HepG2 (cell line): ENCODE measurements at regions not wholly inside any gene's neighbourhood (a gene's known extent, or its start where the extent isn't known, plus 50 kb on each side); places are given as distances from the start of the nearest gene placed in this dataset.

Experiments
- ATF2 ChIP-seq: sonication (generic); formaldehyde crosslinking; IDR thresholded peaks from 2 replicates; pipeline ENCODE4 v1.4.0; 2020; ENCODE audit warnings: missing genetic modification reagents
- BHLHE40 ChIP-seq: IDR thresholded peaks from 2 replicates; pipeline ENCODE4 v1.6.1; 2011; ENCODE audit warnings: low read length, improper control_type of control experiment
- E2F5 ChIP-seq: sonication (generic); formaldehyde crosslinking; conservative IDR thresholded peaks from 2 replicates; pipeline ENCODE4 v1.4.0; 2020; ENCODE audit warnings: missing genetic modification reagents
- ELK4 ChIP-seq: sonication (generic); formaldehyde crosslinking; IDR thresholded peaks from 2 replicates; pipeline ENCODE4 v1.9.0; 2021; ENCODE audit warnings: missing genetic modification reagents, borderline replicate concordance
- JUN ChIP-seq: sonication (generic); formaldehyde crosslinking; IDR thresholded peaks from 2 replicates; pipeline ENCODE4 v1.4.0; 2020; ENCODE audit warnings: mild to moderate bottlenecking, missing genetic modification reagents
- POLR2AphosphoS2 ChIP-seq: IDR thresholded peaks from 2 replicates; pipeline ENCODE4 v1.6.1; 2011; ENCODE audit warnings: low read depth, low read length, improper control_type of control experiment
- RELA ChIP-seq: sonication (generic); formaldehyde crosslinking; IDR thresholded peaks from 2 replicates; pipeline ENCODE4 v1.4.0; 2020; ENCODE audit warnings: missing genetic modification reagents
- ZBTB2 ChIP-seq: sonication (generic); formaldehyde crosslinking; IDR thresholded peaks from 2 replicates; pipeline ENCODE4 v1.8.0; 2022; ENCODE audit warnings: low read depth, missing genetic modification reagents
- ZBTB26 ChIP-seq: IDR thresholded peaks from 2 replicates; pipeline ENCODE4 v1.6.1; 2016; ENCODE audit warnings: missing compliant biosample characterization, missing genetic modification reagents, borderline replicate concordance
- ZNF335 ChIP-seq: sonication (generic); formaldehyde crosslinking; IDR thresholded peaks from 2 replicates; pipeline ENCODE4 v1.4.0; 2020; ENCODE audit warnings: missing genetic modification reagents
- ZNF33A ChIP-seq: sonication (generic); formaldehyde crosslinking; IDR thresholded peaks from 2 replicates; pipeline ENCODE4 v1.5.1; 2020; ENCODE audit warnings: missing genetic modification reagents, mild to moderate bottlenecking, moderate library complexity, borderline replicate concordance
- ZNF530 ChIP-seq: sonication (generic); formaldehyde crosslinking; IDR thresholded peaks from 2 replicates; pipeline ENCODE4 v1.5.0; 2020; ENCODE audit warnings: low read depth, mild to moderate bottlenecking, missing genetic modification reagents
- ZNF556 ChIP-seq: sonication (generic); formaldehyde crosslinking; IDR thresholded peaks from 2 replicates; pipeline ENCODE4 v1.4.0; 2020; ENCODE audit warnings: mild to moderate bottlenecking, missing genetic modification reagents, borderline replicate concordance
- ZNF704 ChIP-seq: sonication (generic); formaldehyde crosslinking; IDR thresholded peaks from 2 replicates; pipeline ENCODE4 v1.8.1; 2023; ENCODE audit warnings: mild to moderate bottlenecking, inconsistent platforms, moderate library complexity, missing genetic modification reagents, borderline replicate concordance

DNA sequence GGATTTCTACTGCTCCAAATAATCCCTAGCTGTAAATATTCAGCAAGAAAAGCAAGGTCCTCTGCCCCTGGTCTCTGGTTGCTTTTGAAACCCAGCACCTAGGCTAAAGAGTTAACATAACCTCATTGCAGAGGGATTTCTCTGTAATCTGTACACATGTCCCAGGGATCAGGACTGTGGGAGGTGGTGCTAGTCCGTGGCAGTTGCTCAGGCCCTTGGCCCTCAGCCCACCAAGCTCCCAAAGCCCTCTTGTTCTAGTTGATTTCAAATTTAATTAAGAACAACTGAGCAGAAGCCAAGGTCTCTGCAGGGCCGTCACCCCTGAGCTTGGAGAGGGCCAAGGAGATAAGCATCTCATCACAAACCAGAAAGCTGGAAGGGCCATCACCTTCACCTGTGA is 181.1 kb downstream of the SOX9 start:
- TF ChIP-seq ELK4 (no peak), JUN (CRISPR knock-in tag) (no peak), E2F5 (CRISPR knock-in tag) (no peak), RELA (CRISPR knock-in tag) (no peak), ZNF33A (no peak), ZBTB2 (CRISPR knock-in tag) (no peak), ZNF335 (CRISPR knock-in tag) (no peak), ZBTB26 (CRISPR knock-in tag) (no peak), POLR2AphosphoS2 (no peak), ATF2 (no peak), ZNF530 (CRISPR knock-in tag) (no peak), BHLHE40 (no peak), ZNF556 (CRISPR knock-in tag) (no peak), ZNF704 (CRISPR knock-in tag) (no peak)
